Neural cell (in vitro differentiated cells): ENCODE measurements at regions not wholly inside any gene's neighbourhood (a gene's known extent, or its start where the extent isn't known, plus 50 kb on each side); places are given as distances from the start of the nearest gene placed in this dataset.

Experiments used
- H2AFZ ChIP-seq: fragments of 200-600, 300-800 bp; sonication (generic), shearing (Covaris generic); 2 replicates; pipeline ENCODE4 v1.6.0; 2014; ENCODE audit warnings: low read depth, mild to moderate bottlenecking, antibody characterized with exemption, low read length, moderate library complexity
- H3F3A ChIP-seq: fragments of 200-600 bp; shearing (Covaris generic); 2 replicates; pipeline ENCODE4 v1.6.1; 2016; ENCODE audit warnings: mild to moderate bottlenecking, moderate library complexity, mixed read lengths, antibody characterized with exemption, low read length; ENCODE audit not compliant: insufficient read depth, poor library complexity, severe bottlenecking
- H3K27ac ChIP-seq: fragments of 200-600, 300-800 bp; sonication (generic), shearing (Covaris generic); 2 replicates; pipeline ENCODE4 v1.5.1; 2014; ENCODE audit warnings: mild to moderate bottlenecking, low read length, moderate library complexity
- H3K27me3 ChIP-seq: fragments of 300-800, 200-600 bp; sonication (generic), shearing (Covaris generic); 2 replicates; pipeline ENCODE4 v1.6.0; 2014; ENCODE audit warnings: mild to moderate bottlenecking, low read depth, low read length, moderate library complexity; ENCODE audit not compliant: insufficient read depth
- H3K36me3 ChIP-seq: fragments of 300-800, 200-600 bp; sonication (generic), shearing (Covaris generic); 2 replicates; pipeline ENCODE4 v1.5.1; 2014; ENCODE audit warnings: mild to moderate bottlenecking, antibody characterized with exemption, low read length, moderate library complexity; ENCODE audit not compliant: insufficient read depth
- H3K4me2 ChIP-seq: fragments of 300-800, 200-600 bp; sonication (generic), shearing (Covaris generic); 2 replicates; pipeline ENCODE4 v1.6.0; 2014; ENCODE audit warnings: mild to moderate bottlenecking, low read length
- H3K4me3 ChIP-seq: fragments of 300-800, 200-600 bp; sonication (generic), shearing (Covaris generic); 2 replicates; pipeline ENCODE4 v1.5.1; 2014; ENCODE audit warnings: mild to moderate bottlenecking, low read length, moderate library complexity
- H3K79me2 ChIP-seq: fragments of 200-600 bp; shearing (Covaris generic); replicated peaks from 2 replicates; pipeline ENCODE4 v1.6.0; 2014; ENCODE audit warnings: mild to moderate bottlenecking, low read length, moderate library complexity; ENCODE audit not compliant: insufficient read depth
- H3K9ac ChIP-seq: fragments of 300-800, 200-600 bp; sonication (generic), shearing (Covaris generic); 2 replicates; pipeline ENCODE4 v1.6.1; 2016; ENCODE audit warnings: mild to moderate bottlenecking, low read length, mixed read lengths
- H3K9me2 ChIP-seq: fragments of 200-600 bp; shearing (Covaris generic); 2 replicates; pipeline ENCODE4 v1.6.1; 2016; ENCODE audit warnings: mild to moderate bottlenecking, low read length, mixed read lengths; ENCODE audit not compliant: insufficient read depth
- H3K9me3 ChIP-seq: fragments of 200-600, 300-800 bp; sonication (generic), shearing (Covaris generic); 2 replicates; pipeline ENCODE4 v1.6.1; 2016; ENCODE audit warnings: mild to moderate bottlenecking, mixed run types, low read length, moderate library complexity, mixed read lengths
- H4K20me1 ChIP-seq: fragments of 200-600 bp; shearing (Covaris generic); 2 replicates; pipeline ENCODE4 v1.6.1; 2016; ENCODE audit warnings: mild to moderate bottlenecking, mixed run types; ENCODE audit not compliant: insufficient read depth
- CTCF ChIP-seq: fragments of 450-650 bp; IDR thresholded peaks from 2 replicates; pipeline ENCODE4 v1.5.1; 2014; ENCODE audit warnings: antibody characterized with exemption, mild to moderate bottlenecking, moderate library complexity; ENCODE audit not compliant: poor library complexity, severe bottlenecking
- EP300 ChIP-seq: fragments of 450-650 bp; conservative IDR thresholded peaks from 2 replicates; pipeline ENCODE4 v1.6.1; 2014; ENCODE audit warnings: antibody characterized with exemption, mild to moderate bottlenecking, moderate library complexity; ENCODE audit not compliant: poor library complexity, severe bottlenecking
- EZH2 ChIP-seq: fragments of 200-600, 300-800 bp; shearing (Covaris generic), sonication (generic); IDR thresholded peaks from 2 replicates; pipeline ENCODE4 v1.6.1; 2014; ENCODE audit warnings: antibody characterized with exemption, low read length, borderline replicate concordance, mild to moderate bottlenecking; ENCODE audit not compliant: insufficient read depth, poor library complexity, severe bottlenecking
- MXI1 ChIP-seq: fragments of 450-650 bp; conservative IDR thresholded peaks from 2 replicates; pipeline ENCODE4 v1.6.1; 2014; ENCODE audit warnings: antibody characterized with exemption, mild to moderate bottlenecking; ENCODE audit not compliant: poor library complexity, severe bottlenecking
- POLR2AphosphoS5 ChIP-seq: IDR thresholded peaks from 2 replicates; pipeline ENCODE4 v1.6.1; 2012
- RAD21 ChIP-seq: fragments of 450-650 bp; conservative IDR thresholded peaks from 2 replicates; pipeline ENCODE4 v1.6.1; 2014; ENCODE audit warnings: antibody characterized with exemption, mild to moderate bottlenecking, moderate library complexity
- REST ChIP-seq: IDR thresholded peaks from 2 replicates; pipeline ENCODE4 v1.6.1; 2012; ENCODE audit warnings: borderline replicate concordance
- SMC3 ChIP-seq: fragments of 450-650 bp; conservative IDR thresholded peaks from 2 replicates; pipeline ENCODE4 v1.6.1; 2014; ENCODE audit warnings: antibody characterized with exemption, mild to moderate bottlenecking, moderate library complexity; ENCODE audit not compliant: poor library complexity
- TAF1 ChIP-seq: IDR thresholded peaks from 2 replicates; pipeline ENCODE4 v1.6.1; 2012; ENCODE audit warnings: low read depth

- H3K27ac ChIP-seq: no peak overlapping the region
- H3K9me3 ChIP-seq: no peaks in the 10 kb centered on the region
- no peak overlapping the region for H3K4me2 ChIP-seq
- H3K36me3 ChIP-seq: no peaks in the 10 kb centered on the region
- TF ChIP-seq RAD21 (no peak), EP300 (no peak), POLR2AphosphoS5 (no peak), EZH2 (no peak), CTCF (no peak), SMC3 (no peak), TAF1 (no peak), REST (no peak), MXI1 (no peak)
- no peaks in the 10 kb centered on the region for H3K79me2 ChIP-seq
- H3K27me3 ChIP-seq: no peaks in the 10 kb centered on the region
- H3K9ac ChIP-seq: no peak overlapping the region
- no peak overlapping the region for H2AFZ ChIP-seq
- no peaks in the 10 kb centered on the region for H4K20me1 ChIP-seq
- no peaks in the 10 kb centered on the region for H3K9me2 ChIP-seq
- no peaks in the 10 kb centered on the region for H3F3A ChIP-seq
- no peak overlapping the region for H3K4me3 ChIP-seq
Observed at GRCh38 chr17:77829843-77830799, 128.4 kb upstream of the TNRC6C start.

DNA sequence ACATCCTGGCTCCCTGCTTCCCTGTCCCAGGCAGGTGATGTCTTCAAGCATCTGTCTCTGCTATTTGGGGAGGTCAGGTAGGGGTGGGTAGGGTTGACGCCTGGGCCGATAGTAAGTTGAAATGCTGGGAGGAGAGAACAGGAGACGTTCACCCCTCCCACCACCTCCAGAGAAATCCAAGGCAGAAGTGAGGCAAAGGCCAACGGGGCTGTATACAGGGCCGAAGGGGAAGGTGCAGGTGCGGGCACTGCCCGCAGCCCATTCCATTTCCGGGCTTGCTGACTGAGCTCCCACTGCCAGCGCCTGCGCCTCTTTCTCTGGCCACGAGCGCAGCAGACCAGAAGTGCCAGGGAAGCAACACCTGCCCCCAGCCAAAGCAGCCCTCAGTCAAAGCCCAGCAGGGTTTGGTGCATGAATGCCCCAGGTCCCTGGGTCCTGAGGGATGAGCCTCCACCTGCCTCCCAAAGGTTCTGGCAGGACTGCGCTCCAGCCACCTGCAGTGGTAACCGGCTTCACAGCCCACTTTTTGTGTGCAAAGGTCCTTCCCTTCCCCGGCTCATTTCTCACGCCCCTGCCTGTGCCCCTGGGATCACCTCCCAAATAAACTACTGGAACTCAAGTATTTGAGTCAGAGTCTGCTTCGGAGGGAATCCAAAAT is 127.6 kb upstream of the TNRC6C start:
- Histone ChIP-seq H3K27me3 (no peaks in the 10 kb centered on the region), H3K36me3 (no peaks in the 10 kb centered on the region), H4K20me1 (no peaks in the 10 kb centered on the region), H3F3A (no peaks in the 10 kb centered on the region), H3K27ac (no peak overlapping the region), H3K9me3 (no peaks in the 10 kb centered on the region), H3K9ac (no peak overlapping the region), H3K4me3 (no peak overlapping the region), H3K79me2 (no peaks in the 10 kb centered on the region), H2AFZ (no peak overlapping the region), H3K9me2 (no peaks in the 10 kb centered on the region), H3K4me2 (no peak overlapping the region)
- TF ChIP-seq CTCF (no peak), EP300 (no peak), SMC3 (no peak), REST (no peak), MXI1 (no peak), EZH2 (no peak), TAF1 (no peak), POLR2AphosphoS5 (no peak)
